ENCODE measurements at regions not wholly inside any gene's neighbourhood (a gene's known extent, or its start where the extent isn't known, plus 50 kb on each side); places are given as distances from the start of the nearest gene placed in this dataset.

DNA sequence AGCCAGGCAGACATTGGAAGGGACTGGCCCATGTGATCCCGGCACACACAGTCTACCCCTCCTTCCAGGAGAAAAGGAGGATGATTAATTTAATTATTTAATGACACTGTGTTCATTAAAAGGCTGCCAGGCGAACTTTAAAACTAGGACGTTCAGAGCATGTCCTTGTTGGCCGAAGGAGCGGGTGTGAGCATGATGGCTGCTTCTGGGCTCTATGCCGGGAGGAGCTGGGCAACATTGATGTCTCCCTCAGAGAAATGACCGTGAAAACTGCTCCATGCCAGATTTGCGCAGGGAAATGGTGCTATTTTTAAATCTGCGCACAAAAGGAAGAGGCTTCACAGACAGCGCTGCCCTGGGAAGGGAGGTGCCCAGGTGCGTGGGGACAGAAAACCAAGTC lies 284.9 kb upstream of the IRX4 start:
- TF ChIP-seq, protein P1, sequence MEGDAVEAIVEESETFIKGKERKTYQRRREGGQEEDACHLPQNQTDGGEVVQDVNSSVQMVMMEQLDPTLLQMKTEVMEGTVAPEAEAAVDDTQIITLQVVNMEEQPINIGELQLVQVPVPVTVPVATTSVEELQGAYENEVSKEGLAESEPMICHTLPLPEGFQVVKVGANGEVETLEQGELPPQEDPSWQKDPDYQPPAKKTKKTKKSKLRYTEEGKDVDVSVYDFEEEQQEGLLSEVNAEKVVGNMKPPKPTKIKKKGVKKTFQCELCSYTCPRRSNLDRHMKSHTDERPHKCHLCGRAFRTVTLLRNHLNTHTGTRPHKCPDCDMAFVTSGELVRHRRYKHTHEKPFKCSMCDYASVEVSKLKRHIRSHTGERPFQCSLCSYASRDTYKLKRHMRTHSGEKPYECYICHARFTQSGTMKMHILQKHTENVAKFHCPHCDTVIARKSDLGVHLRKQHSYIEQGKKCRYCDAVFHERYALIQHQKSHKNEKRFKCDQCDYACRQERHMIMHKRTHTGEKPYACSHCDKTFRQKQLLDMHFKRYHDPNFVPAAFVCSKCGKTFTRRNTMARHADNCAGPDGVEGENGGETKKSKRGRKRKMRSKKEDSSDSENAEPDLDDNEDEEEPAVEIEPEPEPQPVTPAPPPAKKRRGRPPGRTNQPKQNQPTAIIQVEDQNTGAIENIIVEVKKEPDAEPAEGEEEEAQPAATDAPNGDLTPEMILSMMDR (conservative IDR thresholded peaks at IDR 0.05; ENCODE audit: low read depth, low read length), result no peak
- no peak for TF ChIP-seq EZH2 (IDR thresholded peaks at IDR 0.05; ENCODE audit: low read length, unreplicated experiment)
- TF ChIP-seq EZH2phosphoT487 (IDR thresholded peaks at IDR 0.05; ENCODE audit: borderline replicate concordance, low read length), result no peak
